ENCODE measurements at regions not wholly inside any gene's neighbourhood (a gene's known extent, or its start where the extent isn't known, plus 50 kb on each side); places are given as distances from the start of the nearest gene placed in this dataset.
"Not testable (repeated sequence)": the region's sequence is repeated elsewhere in the genome, so short reads cannot be mapped to it uniquely, and the experiment has no call there.

GRCh38 chr13:18294311-18294710 lies 887.3 kb downstream of the TUBA3C start:
- TF ChIP-seq CTCF (IDR thresholded peaks at IDR 0.05; ENCODE audit: poor library complexity, severe bottlenecking); POLR2AphosphoS5 (IDR thresholded peaks at IDR 0.05): not testable (repeated sequence)
